Kidney glomerular epithelial cell (primary cell): ENCODE measurements at regions not wholly inside any gene's neighbourhood (a gene's known extent, or its start where the extent isn't known, plus 50 kb on each side); places are given as distances from the start of the nearest gene placed in this dataset.
"Not testable (repeated sequence)": the region's sequence is repeated elsewhere in the genome, so short reads cannot be mapped to it uniquely, and the experiment has no call there.

Source experiments
- DNase-seq: peaks from one replicate; lab custom pipeline; 2025; lab: John Stamatoyannopoulos, UW

- DNase-seq, result no peak
Observed at GRCh38 chr14:43410631-43411030, 1096.5 kb downstream of the FSCB start.

- no peak for DNase-seq
Observed at GRCh38 chr14:43408472-43408871, 1098.6 kb downstream of the FSCB start.

- no peak for DNase-seq
Observed at GRCh38 chr14:43407706-43408105, 1099.4 kb downstream of the FSCB start.

- DNase-seq, result no peak
Observed at GRCh38 chr14:43406931-43407330, 1100.2 kb downstream of the FSCB start.

- no peak for DNase-seq
Observed at GRCh38 chr14:43399289-43399688, 1107.8 kb downstream of the FSCB start.

- not testable (repeated sequence) for DNase-seq
Observed at GRCh38 chr14:43370565-43370896, 1136.6 kb downstream of the FSCB start.

GRCh38 chr14:43369710-43370564 is 1137.1 kb downstream of the FSCB start:
- DNase-seq, result no peak

- no peak for DNase-seq
Observed at GRCh38 chr14:43362586-43362985, 1144.5 kb downstream of the FSCB start.

GRCh38 chr14:43361751-43362150 is 1145.3 kb downstream of the FSCB start:
- no peak for DNase-seq

- DNase-seq, result no peak
Observed at GRCh38 chr14:43360239-43360638, 1146.8 kb downstream of the FSCB start.

- no peak for DNase-seq
Observed at GRCh38 chr14:43359317-43359716, 1147.8 kb downstream of the FSCB start.

- no peak for DNase-seq
Observed at GRCh38 chr14:43356979-43357545, 1150.0 kb downstream of the FSCB start.

GRCh38 chr14:43356382-43356781 is 1150.7 kb downstream of the FSCB start:
- no peak for DNase-seq

GRCh38 chr14:43341921-43342320 is 1165.2 kb downstream of the FSCB start:
- no peak for DNase-seq

GRCh38 chr14:43338713-43339112 is 1168.4 kb downstream of the FSCB start:
- no peak for DNase-seq

GRCh38 chr14:43336351-43336750 is 1170.7 kb downstream of the FSCB start:
- DNase-seq, result no peak

- DNase-seq, result not testable (repeated sequence)
Observed at GRCh38 chr14:43326501-43327407, 1180.3 kb downstream of the FSCB start.

- DNase-seq, result no peak
Observed at GRCh38 chr14:43316427-43316826, 1190.7 kb downstream of the FSCB start.

- DNase-seq, result no peak
Observed at GRCh38 chr14:43313719-43314118, 1193.4 kb downstream of the FSCB start.

- no peak for DNase-seq
Observed at GRCh38 chr14:43308421-43309110, 1198.5 kb downstream of the FSCB start.

GRCh38 chr14:43307836-43308235 is 1199.2 kb downstream of the FSCB start:
- no peak for DNase-seq

GRCh38 chr14:43306053-43306452 is 1201.0 kb downstream of the FSCB start:
- DNase-seq, result no peak
